ENCODE measurements at regions not wholly inside any gene's neighbourhood (a gene's known extent, or its start where the extent isn't known, plus 50 kb on each side); places are given as distances from the start of the nearest gene placed in this dataset.
"Not testable (repeated sequence)": the region's sequence is repeated elsewhere in the genome, so short reads cannot be mapped to it uniquely, and the experiment has no call there.

GRCh38 chr21:36229181-36229580, 72.6 kb downstream of the DOP1B start:
- peaks cover 0 to 17% (median 3%) of the 10 kb centered on the region in 4 donors for H3K36me3 ChIP-seq (ENCODE audit: control insufficient read depth in 4 of 4, insufficient read depth in 4 of 4, low read length in 4 of 4)
- 89 to 91% methylated on average over 4 of the region's 4 CpGs for WGBS, 2 donors

GRCh38 chr21:36231444-36231843, 74.8 kb downstream of the DOP1B start:
- H3K27me3 ChIP-seq (ENCODE audit: control insufficient read depth in 3 of 3, insufficient read depth in 3 of 3, low read length in 2 of 3); ATAC-seq (ENCODE audit: insufficient read depth, low FRiP score); H3K9me3 ChIP-seq (ENCODE audit: control insufficient read depth in 4 of 4, insufficient read depth in 3 of 4, low read length in 3 of 4); H3K4me1 ChIP-seq (ENCODE audit: control insufficient read depth in 5 of 5, insufficient read depth in 5 of 5, low read length in 5 of 5); H3K4me3 ChIP-seq; DNase-seq; H3K27ac ChIP-seq (ENCODE audit: low read depth in 1 of 2, low read length in 1 of 2); H3K9ac ChIP-seq (ENCODE audit: insufficient read depth in 1 of 2, low read length in 2 of 2): not testable (repeated sequence)
- H3K36me3 ChIP-seq (ENCODE audit: control insufficient read depth in 4 of 4, insufficient read depth in 4 of 4, low read length in 4 of 4): peaks cover 0 to 16% (median 3%) of the 10 kb centered on the region in 4 donors
- 94 to 100% methylated on average over 3 of the region's 3 CpGs for WGBS, 2 donors

More at GRCh38 chr21:36229181-36229580, 72.6 kb downstream of the DOP1B start:
- TF ChIP-seq CTCF (IDR thresholded peaks at IDR 0.05; ENCODE audit: control extremely low read depth, extremely low read depth): no peak
- Histone ChIP-seq H3K27me3 (ENCODE audit: control insufficient read depth in 3 of 3, insufficient read depth in 3 of 3, low read length in 2 of 3) (no peaks in the 10 kb centered on the region), H3K4me1 (ENCODE audit: control insufficient read depth in 5 of 5, insufficient read depth in 5 of 5, low read length in 5 of 5) (peaks cover 0 to 6% (median 2%) of the 10 kb centered on the region in 5 donors), H3K9me3 (ENCODE audit: control insufficient read depth in 4 of 4, insufficient read depth in 3 of 4, low read length in 3 of 4) (no peaks in the 10 kb centered on the region), H3K4me3 (no peak overlapping the region), H3K9ac (ENCODE audit: insufficient read depth in 1 of 2, low read length in 2 of 2) (no peak overlapping the region), H3K27ac (ENCODE audit: low read depth in 1 of 2, low read length in 1 of 2) (no peak overlapping the region)
- DNase-seq: no peak
- ATAC-seq (ENCODE audit: insufficient read depth, low FRiP score): no peak

- WGBS, 2 donors: 85 to 93% methylated on average over 9 of the region's 9 CpGs
- H3K27me3 ChIP-seq (ENCODE audit: control insufficient read depth in 3 of 3, insufficient read depth in 3 of 3, low read length in 2 of 3): no peaks in the 10 kb centered on the region
- H3K9me3 ChIP-seq (ENCODE audit: control insufficient read depth in 4 of 4, insufficient read depth in 3 of 4, low read length in 3 of 4): no peaks in the 10 kb centered on the region
- no peak overlapping the region for H3K27ac ChIP-seq (ENCODE audit: low read depth in 1 of 2, low read length in 1 of 2)
- peaks cover 0 to 16% (median 3%) of the 10 kb centered on the region in 4 donors for H3K36me3 ChIP-seq (ENCODE audit: control insufficient read depth in 4 of 4, insufficient read depth in 4 of 4, low read length in 4 of 4)
- DNase-seq (no peak), ATAC-seq (ENCODE audit: insufficient read depth, low FRiP score) (no peak)
- no peak overlapping the region for H3K4me3 ChIP-seq
- no peak for TF ChIP-seq CTCF (IDR thresholded peaks at IDR 0.05; ENCODE audit: control extremely low read depth, extremely low read depth)
- peaks cover 0 to 4% (median 0%) of the 10 kb centered on the region in 5 donors for H3K4me1 ChIP-seq (ENCODE audit: control insufficient read depth in 5 of 5, insufficient read depth in 5 of 5, low read length in 5 of 5)
- no peak overlapping the region for H3K9ac ChIP-seq (ENCODE audit: insufficient read depth in 1 of 2, low read length in 2 of 2)
Measured at GRCh38 chr21:36232641-36233040, 76.0 kb downstream of the DOP1B start.

- Histone ChIP-seq H3K4me1 (ENCODE audit: control insufficient read depth in 5 of 5, insufficient read depth in 5 of 5, low read length in 5 of 5) (peaks cover 0 to 4% (median 0%) of the 10 kb centered on the region in 5 donors), H3K27ac (ENCODE audit: low read depth in 1 of 2, low read length in 1 of 2) (peak overlapping the region in 1 of 2 donors; percentile 44), H3K27me3 (ENCODE audit: control insufficient read depth in 3 of 3, insufficient read depth in 3 of 3, low read length in 2 of 3) (no peaks in the 10 kb centered on the region), H3K9ac (ENCODE audit: insufficient read depth in 1 of 2, low read length in 2 of 2) (no peak overlapping the region), H3K9me3 (ENCODE audit: control insufficient read depth in 4 of 4, insufficient read depth in 3 of 4, low read length in 3 of 4) (no peaks in the 10 kb centered on the region), H3K36me3 (ENCODE audit: control insufficient read depth in 4 of 4, insufficient read depth in 4 of 4, low read length in 4 of 4) (peaks cover 0 to 24% (median 1%) of the 10 kb centered on the region in 4 donors), H3K4me3 (no peak overlapping the region)
- DNase-seq (no peak), ATAC-seq (ENCODE audit: insufficient read depth, low FRiP score) (peak; percentile 49)
- no peak for TF ChIP-seq CTCF (IDR thresholded peaks at IDR 0.05; ENCODE audit: control extremely low read depth, extremely low read depth)
- WGBS, 2 donors: 71 to 88% methylated on average over 8 of the region's 8 CpGs
Measured at GRCh38 chr21:36235058-36235582, 78.5 kb downstream of the DOP1B start.
